ENCODE measurements at regions not wholly inside any gene's neighbourhood (a gene's known extent, or its start where the extent isn't known, plus 50 kb on each side); places are given as distances from the start of the nearest gene placed in this dataset.

DNA sequence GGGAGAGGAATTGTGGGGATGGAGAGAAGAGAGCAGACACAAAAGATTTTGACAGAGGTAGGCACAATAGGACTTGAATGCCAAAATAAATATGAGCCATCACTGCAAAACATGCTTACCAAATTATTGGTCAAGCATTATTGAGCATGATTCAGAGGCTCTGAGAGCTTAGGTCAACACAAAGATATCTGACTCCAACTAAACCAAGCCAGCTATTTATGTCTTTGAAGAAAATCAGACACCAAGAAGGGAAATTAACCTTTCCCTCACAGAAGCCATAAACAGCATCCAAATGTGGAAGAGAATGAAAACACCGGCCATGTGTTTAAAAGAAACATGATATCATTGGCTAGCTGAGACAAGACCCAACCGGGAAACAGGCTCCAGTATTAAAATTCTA lies 323.2 kb downstream of the RAB28 start:
- Histone ChIP-seq H3K27me3 (ENCODE audit: control insufficient read depth, insufficient read depth, low read length) (peaks cover 13% of the 10 kb centered on the region), H3K9me3 (replicated peaks; ENCODE audit: low read length) (no peaks in the 10 kb centered on the region), H3K36me3 (ENCODE audit: insufficient read depth, low read length) (no peaks in the 10 kb centered on the region), H3K4me1 (ENCODE audit: control insufficient read depth, insufficient read depth, low read length) (peaks cover 9% of the 10 kb centered on the region), H3K4me2 (ENCODE audit: low read length) (no peak overlapping the region), H3K9ac (ENCODE audit: low read depth, low read length) (no peak overlapping the region), H3K4me3 (ENCODE audit: low read length) (no peak overlapping the region)

DNA sequence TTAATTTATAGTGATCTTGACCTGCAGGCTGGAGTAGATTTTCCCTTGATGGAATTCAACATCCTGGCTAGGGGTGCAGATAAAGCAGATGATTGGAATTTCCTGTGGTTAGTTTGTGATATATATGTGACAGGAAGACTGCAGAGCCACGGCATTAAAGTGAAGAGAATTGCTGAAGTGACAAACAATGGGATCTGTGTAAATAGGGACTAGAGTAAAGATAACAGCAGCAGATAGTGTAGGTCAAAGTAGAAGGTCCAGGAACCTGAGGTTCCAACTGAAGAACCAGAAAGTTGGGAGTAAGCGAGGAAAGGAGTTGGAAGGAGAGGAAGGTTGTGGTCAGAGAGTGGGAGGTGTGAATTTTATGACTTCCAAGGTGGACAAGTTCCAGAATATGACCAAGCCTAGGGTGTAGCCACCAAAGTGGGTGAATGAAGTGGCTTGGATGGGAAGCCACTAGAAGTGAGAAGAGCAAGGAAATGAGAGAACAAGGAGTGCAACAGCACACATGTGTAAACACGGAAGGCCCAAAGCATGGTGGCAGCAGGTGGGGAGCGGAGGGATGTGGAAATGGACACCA lies 325.0 kb downstream of the RAB28 start:
- H3K9ac ChIP-seq (ENCODE audit: low read depth, low read length) = no peak overlapping the region
- H3K36me3 ChIP-seq (ENCODE audit: insufficient read depth, low read length) = no peaks in the 10 kb centered on the region
- no peak overlapping the region for H3K4me3 ChIP-seq (ENCODE audit: low read length)
- H3K4me2 ChIP-seq (ENCODE audit: low read length) = no peak overlapping the region
- H3K27me3 ChIP-seq (ENCODE audit: control insufficient read depth, insufficient read depth, low read length) = peaks cover 11% of the 10 kb centered on the region
- H3K9me3 ChIP-seq (replicated peaks; ENCODE audit: low read length) = no peaks in the 10 kb centered on the region
- peaks cover 9% of the 10 kb centered on the region for H3K4me1 ChIP-seq (ENCODE audit: control insufficient read depth, insufficient read depth, low read length)

DNA sequence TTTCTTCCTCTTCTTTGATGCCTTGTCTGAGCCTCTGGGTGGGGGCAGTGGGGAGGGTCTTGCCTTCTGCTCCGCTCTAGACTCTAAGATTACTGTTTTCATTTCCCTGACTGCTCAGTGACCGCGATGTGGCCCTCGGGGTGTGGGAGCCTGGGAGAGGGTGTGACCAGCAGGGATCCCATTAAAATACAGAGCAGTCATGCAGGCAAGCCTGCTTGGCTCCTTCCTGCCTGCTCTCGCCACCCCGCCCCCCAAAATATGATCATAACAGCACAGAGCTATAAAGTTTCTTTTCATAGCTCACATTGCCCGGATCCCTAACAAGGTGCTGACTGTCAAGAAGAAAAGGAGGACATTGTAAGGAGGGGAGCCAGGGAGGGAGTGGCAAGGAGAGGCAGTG lies 332.9 kb downstream of the RAB28 start:
- H3K4me3 ChIP-seq (ENCODE audit: low read length) = no peak overlapping the region
- peaks cover 7% of the 10 kb centered on the region for H3K27me3 ChIP-seq (ENCODE audit: control insufficient read depth, insufficient read depth, low read length)
- H3K9ac ChIP-seq (ENCODE audit: low read depth, low read length) = no peak overlapping the region
- no peaks in the 10 kb centered on the region for H3K4me1 ChIP-seq (ENCODE audit: control insufficient read depth, insufficient read depth, low read length)
- H3K36me3 ChIP-seq (ENCODE audit: insufficient read depth, low read length) = no peaks in the 10 kb centered on the region
- no peak overlapping the region for H3K4me2 ChIP-seq (ENCODE audit: low read length)
- H3K9me3 ChIP-seq (replicated peaks; ENCODE audit: low read length) = no peaks in the 10 kb centered on the region

DNA sequence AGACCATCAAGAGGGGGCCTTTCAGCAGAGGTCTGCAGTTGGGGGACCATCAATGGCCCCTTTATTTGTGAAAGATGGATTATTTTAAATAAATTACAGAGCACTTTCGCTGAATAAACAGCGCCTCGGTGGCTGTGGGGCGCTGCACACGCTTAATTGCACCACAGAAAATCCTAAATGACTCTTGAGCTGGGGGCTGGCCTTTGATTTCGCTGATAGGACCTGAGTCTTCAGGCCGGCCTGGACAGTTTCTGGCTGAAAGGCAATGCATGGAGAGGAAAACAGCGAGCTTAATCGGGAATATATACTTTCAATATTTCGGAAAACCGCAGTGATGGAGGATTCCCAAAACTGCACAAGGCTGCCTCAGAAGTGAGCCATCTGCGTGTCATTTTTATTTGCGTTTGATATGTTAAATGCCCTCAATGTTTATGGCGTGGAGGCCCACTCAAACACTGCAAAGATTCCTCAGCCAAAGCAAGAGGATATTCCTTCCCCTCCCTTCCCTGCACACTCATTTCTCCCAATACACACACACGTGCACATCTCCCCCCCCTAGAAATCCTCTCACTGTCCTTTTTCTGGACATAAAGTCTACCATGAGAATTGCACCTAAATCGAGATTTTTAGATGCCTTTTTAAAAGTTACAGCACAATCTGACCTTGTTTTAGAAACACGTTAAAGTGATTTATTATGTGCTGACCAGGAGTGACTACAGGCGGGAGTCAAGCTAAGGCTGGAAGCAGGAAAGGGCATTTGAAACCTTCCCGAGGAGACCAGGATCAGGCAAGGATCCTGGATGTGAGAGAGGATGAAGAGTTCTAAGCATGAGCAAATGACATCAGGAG lies 340.7 kb downstream of the RAB28 start:
- H3K4me3 ChIP-seq (ENCODE audit: low read length) = no peak overlapping the region
- no peaks in the 10 kb centered on the region for H3K36me3 ChIP-seq (ENCODE audit: insufficient read depth, low read length)
- peaks cover under 1% of the 10 kb centered on the region for H3K27me3 ChIP-seq (ENCODE audit: control insufficient read depth, insufficient read depth, low read length)
- no peak overlapping the region for H3K4me2 ChIP-seq (ENCODE audit: low read length)
- H3K9ac ChIP-seq (ENCODE audit: low read depth, low read length) = no peak overlapping the region
- no peaks in the 10 kb centered on the region for H3K4me1 ChIP-seq (ENCODE audit: control insufficient read depth, insufficient read depth, low read length)
- H3K9me3 ChIP-seq (replicated peaks; ENCODE audit: low read length) = no peaks in the 10 kb centered on the region

DNA sequence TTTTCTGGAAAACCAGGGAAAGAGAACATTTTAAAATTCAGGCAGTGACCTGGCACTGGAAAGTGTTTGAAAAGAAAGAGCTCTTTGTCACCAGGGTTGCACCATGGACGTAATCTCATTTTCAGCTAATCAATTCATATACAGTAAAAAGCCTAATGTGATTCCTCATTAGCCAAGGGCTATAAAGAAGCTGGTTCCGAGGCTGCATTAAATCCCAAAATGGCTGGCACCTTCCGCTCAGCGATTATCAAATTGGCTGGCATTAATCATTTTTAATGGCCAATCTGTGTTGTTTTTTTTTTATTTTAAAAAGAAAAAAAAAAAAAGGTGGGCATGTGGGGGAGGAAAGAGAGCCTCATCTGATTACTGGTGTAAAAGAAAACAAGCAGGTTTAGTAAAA lies 341.4 kb downstream of the RAB28 start:
- no peaks in the 10 kb centered on the region for H3K9me3 ChIP-seq (replicated peaks; ENCODE audit: low read length)
- H3K4me1 ChIP-seq (ENCODE audit: control insufficient read depth, insufficient read depth, low read length) = no peaks in the 10 kb centered on the region
- no peak overlapping the region for H3K4me2 ChIP-seq (ENCODE audit: low read length)
- H3K9ac ChIP-seq (ENCODE audit: low read depth, low read length) = no peak overlapping the region
- no peaks in the 10 kb centered on the region for H3K36me3 ChIP-seq (ENCODE audit: insufficient read depth, low read length)
- no peaks in the 10 kb centered on the region for H3K27me3 ChIP-seq (ENCODE audit: control insufficient read depth, insufficient read depth, low read length)
- no peak overlapping the region for H3K4me3 ChIP-seq (ENCODE audit: low read length)

DNA sequence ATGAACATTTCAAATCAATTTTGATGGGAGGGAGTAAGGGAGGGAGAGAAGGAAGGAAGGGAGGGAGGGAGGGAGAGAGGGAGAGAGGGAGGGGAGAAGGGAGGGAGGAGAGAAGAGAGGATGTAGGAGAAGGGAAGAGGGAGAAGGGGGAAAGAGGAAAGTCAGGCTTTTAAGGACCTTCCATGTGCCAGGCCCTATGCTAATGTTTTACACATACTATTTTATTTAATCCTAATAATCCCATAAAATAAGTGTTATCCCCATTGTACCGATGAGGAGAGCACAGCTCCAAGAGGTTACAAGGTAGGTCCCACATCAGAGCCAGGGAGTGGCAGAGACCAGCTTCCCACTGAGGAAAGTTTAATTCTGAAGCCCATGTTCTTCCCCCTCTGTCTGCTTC lies 341.9 kb downstream of the RAB28 start:
- H3K9me3 ChIP-seq (replicated peaks; ENCODE audit: low read length) = no peaks in the 10 kb centered on the region
- no peak overlapping the region for H3K4me3 ChIP-seq (ENCODE audit: low read length)
- no peak overlapping the region for H3K4me2 ChIP-seq (ENCODE audit: low read length)
- H3K9ac ChIP-seq (ENCODE audit: low read depth, low read length) = no peak overlapping the region
- no peaks in the 10 kb centered on the region for H3K36me3 ChIP-seq (ENCODE audit: insufficient read depth, low read length)
- H3K4me1 ChIP-seq (ENCODE audit: control insufficient read depth, insufficient read depth, low read length) = no peaks in the 10 kb centered on the region
- H3K27me3 ChIP-seq (ENCODE audit: control insufficient read depth, insufficient read depth, low read length) = no peaks in the 10 kb centered on the region

DNA sequence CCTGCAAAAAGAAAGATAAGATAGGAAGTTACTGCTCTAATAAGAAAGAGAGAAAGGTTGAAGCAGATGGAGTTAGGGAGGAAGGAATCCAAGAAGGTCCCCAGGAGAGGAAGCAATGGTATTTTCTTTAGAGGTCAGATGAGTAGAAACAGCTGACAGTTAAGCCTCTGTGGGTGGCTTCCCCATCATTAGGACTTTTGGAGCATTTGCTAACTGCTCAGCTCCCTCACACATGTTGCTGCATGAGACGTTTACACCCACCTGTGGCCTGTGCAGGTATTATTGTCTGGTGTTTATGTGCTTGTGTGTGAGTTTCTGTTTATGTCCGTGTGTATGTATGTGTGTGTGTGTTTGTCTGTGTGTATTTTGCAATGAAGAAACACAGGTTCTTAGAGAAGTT lies 346.8 kb downstream of the RAB28 start:
- Histone ChIP-seq H3K36me3 (ENCODE audit: insufficient read depth, low read length) (no peaks in the 10 kb centered on the region), H3K27me3 (ENCODE audit: control insufficient read depth, insufficient read depth, low read length) (no peaks in the 10 kb centered on the region), H3K9me3 (replicated peaks; ENCODE audit: low read length) (no peaks in the 10 kb centered on the region), H3K9ac (ENCODE audit: low read depth, low read length) (no peak overlapping the region), H3K4me3 (ENCODE audit: low read length) (no peak overlapping the region), H3K4me2 (ENCODE audit: low read length) (no peak overlapping the region), H3K4me1 (ENCODE audit: control insufficient read depth, insufficient read depth, low read length) (no peaks in the 10 kb centered on the region)

DNA sequence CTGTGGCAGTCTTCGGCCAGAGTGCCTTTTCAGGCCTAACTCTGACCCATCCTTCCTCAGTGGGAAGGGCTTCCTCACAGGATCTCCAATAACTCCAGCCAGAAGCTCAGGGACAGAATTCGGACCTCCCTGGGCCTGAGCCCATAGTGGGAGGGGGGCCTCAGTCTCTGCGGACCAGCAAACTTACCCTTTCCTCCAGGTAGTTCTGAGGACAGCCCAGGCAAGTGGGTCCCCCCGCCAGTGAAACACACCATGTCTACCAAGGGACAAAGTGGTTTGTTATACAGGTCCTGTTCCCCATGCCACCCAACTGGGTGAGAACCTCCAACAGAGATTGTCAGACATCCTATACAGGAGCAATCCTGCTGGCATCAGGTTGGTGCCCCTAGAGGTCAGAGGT lies 350.4 kb downstream of the RAB28 start:
- no peaks in the 10 kb centered on the region for H3K4me1 ChIP-seq (ENCODE audit: control insufficient read depth, insufficient read depth, low read length)
- H3K9ac ChIP-seq (ENCODE audit: low read depth, low read length) = no peak overlapping the region
- no peak overlapping the region for H3K4me3 ChIP-seq (ENCODE audit: low read length)
- H3K4me2 ChIP-seq (ENCODE audit: low read length) = no peak overlapping the region
- no peaks in the 10 kb centered on the region for H3K9me3 ChIP-seq (replicated peaks; ENCODE audit: low read length)
- H3K27me3 ChIP-seq (ENCODE audit: control insufficient read depth, insufficient read depth, low read length) = no peaks in the 10 kb centered on the region
- H3K36me3 ChIP-seq (ENCODE audit: insufficient read depth, low read length) = no peaks in the 10 kb centered on the region

DNA sequence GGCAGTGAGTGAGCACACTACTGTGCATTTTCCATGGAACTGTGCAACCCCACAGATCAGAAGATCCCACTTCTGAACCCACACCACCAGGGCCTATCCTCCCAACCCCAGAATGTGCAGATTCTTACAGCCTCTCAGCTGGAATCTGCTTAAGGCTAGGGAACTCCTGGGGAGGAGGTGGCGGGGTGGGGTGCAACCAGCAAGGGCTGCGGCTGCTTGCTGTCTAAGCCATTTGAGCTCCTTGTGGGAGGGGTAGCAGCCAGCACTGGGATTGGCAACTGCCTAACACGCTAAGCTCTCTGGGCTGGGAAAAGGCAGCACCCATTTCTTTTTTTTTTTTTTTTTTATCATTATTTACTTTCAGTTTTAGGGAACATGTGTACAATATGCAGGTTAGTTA lies 353.3 kb downstream of the RAB28 start:
- Histone ChIP-seq H3K4me2 (ENCODE audit: low read length) (no peak overlapping the region), H3K36me3 (ENCODE audit: insufficient read depth, low read length) (no peaks in the 10 kb centered on the region), H3K4me3 (ENCODE audit: low read length) (no peak overlapping the region), H3K9me3 (replicated peaks; ENCODE audit: low read length) (no peaks in the 10 kb centered on the region), H3K9ac (ENCODE audit: low read depth, low read length) (no peak overlapping the region), H3K4me1 (ENCODE audit: control insufficient read depth, insufficient read depth, low read length) (no peaks in the 10 kb centered on the region), H3K27me3 (ENCODE audit: control insufficient read depth, insufficient read depth, low read length) (no peaks in the 10 kb centered on the region)

DNA sequence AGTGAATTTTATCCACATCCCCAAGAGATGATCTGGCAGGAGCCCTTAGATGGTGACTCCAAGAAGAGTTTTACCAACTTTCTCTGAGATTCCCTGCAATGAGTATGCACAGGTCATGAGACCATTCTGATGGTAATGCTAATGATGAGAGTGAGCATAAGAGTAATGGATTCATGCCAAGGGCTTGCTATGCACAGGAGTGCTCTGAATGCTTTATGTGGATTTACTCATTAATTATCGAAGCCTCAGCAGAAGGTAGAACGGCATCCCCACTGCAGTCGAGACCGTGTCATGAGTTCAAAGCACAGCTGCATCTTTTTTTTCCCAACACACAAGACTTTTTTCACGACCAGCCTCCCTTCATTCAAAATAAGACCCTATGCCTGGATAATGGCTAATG lies 355.0 kb downstream of the RAB28 start:
- no peak overlapping the region for H3K4me2 ChIP-seq (ENCODE audit: low read length)
- no peak overlapping the region for H3K4me3 ChIP-seq (ENCODE audit: low read length)
- H3K9ac ChIP-seq (ENCODE audit: low read depth, low read length) = no peak overlapping the region
- H3K27me3 ChIP-seq (ENCODE audit: control insufficient read depth, insufficient read depth, low read length) = no peaks in the 10 kb centered on the region
- H3K4me1 ChIP-seq (ENCODE audit: control insufficient read depth, insufficient read depth, low read length) = no peaks in the 10 kb centered on the region
- no peaks in the 10 kb centered on the region for H3K9me3 ChIP-seq (replicated peaks; ENCODE audit: low read length)
- no peaks in the 10 kb centered on the region for H3K36me3 ChIP-seq (ENCODE audit: insufficient read depth, low read length)

DNA sequence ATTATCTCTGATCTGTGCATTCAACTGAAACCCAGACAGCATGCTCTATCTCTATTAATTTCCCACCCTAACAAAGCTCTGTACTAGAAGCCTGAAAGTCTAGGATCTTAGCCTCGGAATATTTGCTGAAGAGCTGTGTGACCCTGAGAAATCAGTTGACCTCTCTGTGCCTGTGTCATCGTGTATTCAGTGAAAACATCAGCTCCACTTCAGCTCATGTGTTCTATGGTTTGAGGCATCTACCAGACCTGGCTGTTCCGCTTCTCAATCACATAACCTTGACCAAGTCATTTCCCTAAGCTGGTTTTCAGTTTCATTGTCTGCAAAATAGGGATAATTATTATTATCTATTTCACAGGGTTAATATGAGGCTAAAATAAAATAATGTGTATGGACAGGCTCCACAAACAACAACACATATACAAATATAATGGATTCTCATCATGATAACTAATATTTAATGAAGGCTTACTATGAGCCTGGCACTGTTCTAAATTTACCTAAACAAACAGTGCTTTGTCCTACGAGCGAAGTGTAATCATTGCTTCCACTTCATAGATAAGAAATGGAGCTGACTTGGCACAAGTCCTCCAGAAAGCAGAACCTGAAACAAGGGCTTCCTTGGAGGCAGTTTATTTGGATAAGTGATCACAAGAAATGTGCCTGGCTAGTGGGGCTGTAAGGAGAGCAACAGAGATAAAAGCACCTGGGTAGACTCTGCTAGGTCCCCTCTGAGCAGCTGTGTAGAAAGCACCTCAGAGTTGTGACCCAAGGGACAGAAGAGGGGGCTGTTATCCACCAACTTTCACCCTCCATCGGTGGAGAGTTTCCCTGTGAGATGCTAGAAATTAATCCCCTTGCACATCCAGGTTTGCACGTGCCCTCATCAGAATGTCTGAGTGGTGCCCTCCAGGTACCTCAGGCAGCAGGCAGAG lies 356.9 kb downstream of the RAB28 start:
- Histone ChIP-seq H3K4me2 (ENCODE audit: low read length) (no peak overlapping the region), H3K4me1 (ENCODE audit: control insufficient read depth, insufficient read depth, low read length) (no peaks in the 10 kb centered on the region), H3K36me3 (ENCODE audit: insufficient read depth, low read length) (no peaks in the 10 kb centered on the region), H3K27me3 (ENCODE audit: control insufficient read depth, insufficient read depth, low read length) (no peaks in the 10 kb centered on the region), H3K9ac (ENCODE audit: low read depth, low read length) (no peak overlapping the region), H3K9me3 (replicated peaks; ENCODE audit: low read length) (no peaks in the 10 kb centered on the region), H3K4me3 (ENCODE audit: low read length) (no peak overlapping the region)
